GM23338 (cell line): ENCODE measurements at regions not wholly inside any gene's neighbourhood (a gene's known extent, or its start where the extent isn't known, plus 50 kb on each side); places are given as distances from the start of the nearest gene placed in this dataset.

Source experiments
- ATAC-seq: fragments of 200-7000 bp; cut with Tn5 transposase; 3 replicates; pipeline ENCODE4 v1.9.1; 2020
- DNase-seq: peaks from one replicate; pipeline ENCODE4 v3.0.0-alpha.2; 2015; ENCODE audit warnings: low spot score
- H2AFZ ChIP-seq: fragments of 200-600 bp; sonication (generic); 2 replicates; pipeline ENCODE4 v1.8.0; 2016; ENCODE audit warnings: antibody characterized with exemption, mild to moderate bottlenecking, moderate library complexity
- H3F3A ChIP-seq: fragments of 200-600 bp; sonication (generic); replicated peaks from 2 replicates; pipeline ENCODE4 v1.8.0; 2017; ENCODE audit warnings: antibody characterized with exemption, mixed run types, low read depth
- H3K27ac ChIP-seq: fragments of 200-600 bp; sonication (generic); 2 replicates; pipeline ENCODE4 v1.6.1; 2016; ENCODE audit warnings: low read depth
- H3K27me3 ChIP-seq: fragments of 200-600 bp; sonication (generic); 2 replicates; pipeline ENCODE4 v1.8.0; 2016; ENCODE audit warnings: mild to moderate bottlenecking, mixed run types, moderate library complexity; ENCODE audit not compliant: insufficient read depth
- H3K36me3 ChIP-seq: fragments of 200-600 bp; sonication (generic); 2 replicates; pipeline ENCODE4 v1.8.0; 2016; ENCODE audit warnings: mild to moderate bottlenecking; ENCODE audit not compliant: insufficient read depth
- H3K4me1 ChIP-seq: fragments of 200-600 bp; sonication (generic); 2 replicates; pipeline ENCODE4 v1.8.0; 2016; ENCODE audit warnings: mild to moderate bottlenecking, moderate library complexity; ENCODE audit not compliant: insufficient read depth
- H3K4me2 ChIP-seq: fragments of 200-600 bp; sonication (generic); 2 replicates; pipeline ENCODE4 v1.7.1; 2017; ENCODE audit warnings: mixed run types
- H3K4me3 ChIP-seq: fragments of 200-600 bp; sonication (generic); 2 replicates; pipeline ENCODE4 v1.6.1; 2016; ENCODE audit warnings: mixed run types
- H3K79me2 ChIP-seq: fragments of 200-600 bp; sonication (generic); replicated peaks from 2 replicates; pipeline ENCODE4 v1.8.0; 2017; ENCODE audit warnings: mild to moderate bottlenecking; ENCODE audit not compliant: insufficient read depth
- H3K9me2 ChIP-seq: fragments of 200-600 bp; sonication (generic); 2 replicates; pipeline ENCODE4 v1.8.0; 2017; ENCODE audit not compliant: insufficient read depth
- H4K20me1 ChIP-seq: fragments of 200-600 bp; sonication (generic); replicated peaks from 2 replicates; pipeline ENCODE4 v1.8.0; 2017; ENCODE audit warnings: mild to moderate bottlenecking; ENCODE audit not compliant: insufficient read depth
- H3K27ac Mint-ChIP-seq: 2 replicates; pipeline ENCODE4 v1.8.0; 2020; ENCODE audit warnings: inconsistent platforms, mild to moderate bottlenecking, moderate library complexity, mixed read lengths
- H3K27me3 Mint-ChIP-seq: 3 replicates; pipeline ENCODE4 v1.8.0; 2022; ENCODE audit warnings: low read depth, mild to moderate bottlenecking, moderate library complexity, mixed read lengths, inconsistent platforms; ENCODE audit not compliant: insufficient read depth, poor library complexity
- H3K36me3 Mint-ChIP-seq: 3 replicates; pipeline ENCODE4 v1.8.0; 2021; ENCODE audit warnings: low read depth, mild to moderate bottlenecking, inconsistent platforms, moderate library complexity, mixed read lengths
- H3K4me1 Mint-ChIP-seq: 3 replicates; pipeline ENCODE4 v1.8.0; 2020; ENCODE audit warnings: mild to moderate bottlenecking, inconsistent platforms, mixed read lengths
- H3K4me3 Mint-ChIP-seq: 3 replicates; pipeline ENCODE4 v1.8.0; 2021; ENCODE audit warnings: moderate library complexity, mild to moderate bottlenecking, inconsistent platforms, mixed read lengths
- H3K9me3 Mint-ChIP-seq: 3 replicates; pipeline ENCODE4 v1.8.0; 2020; ENCODE audit warnings: moderate library complexity, mild to moderate bottlenecking, inconsistent platforms, mixed read lengths
- CREB1 ChIP-seq: fragments of 250-450 bp; sonication (Bioruptor Pico); IDR thresholded peaks from 2 replicates; pipeline ENCODE4 v1.5.0; 2020; ENCODE audit warnings: low read depth, mild to moderate bottlenecking, moderate library complexity
- EZH2 ChIP-seq: fragments of 200-600 bp; sonication (generic); IDR thresholded peaks from one replicate; pipeline ENCODE4 v1.8.0; 2017; ENCODE audit warnings: antibody characterized with exemption, mild to moderate bottlenecking, low read depth; ENCODE audit not compliant: unreplicated experiment
- EZH2phosphoT487 ChIP-seq: fragments of 200-600 bp; sonication (generic); IDR thresholded peaks from one replicate; pipeline ENCODE4 v1.8.1; 2018; ENCODE audit warnings: antibody characterized with exemption; ENCODE audit not compliant: unreplicated experiment
- JUNB ChIP-seq: IDR thresholded peaks from one replicate; pipeline ENCODE4 v1.6.1; 2016; ENCODE audit warnings: antibody characterized with exemption; ENCODE audit not compliant: unreplicated experiment
- NANOG ChIP-seq: IDR thresholded peaks from 2 replicates; pipeline ENCODE4 v1.6.1; 2016; ENCODE audit warnings: antibody characterized with exemption, borderline replicate concordance
- POLR2AphosphoS5 ChIP-seq: IDR thresholded peaks from 2 replicates; pipeline ENCODE4 v1.6.1; 2016; ENCODE audit warnings: antibody characterized with exemption, low read depth
- STAT1 ChIP-seq: IDR thresholded peaks from one replicate; pipeline ENCODE4 v1.6.1; 2016; ENCODE audit warnings: antibody characterized with exemption; ENCODE audit not compliant: unreplicated experiment
- ZNF114 ChIP-seq: fragments of 250-450 bp; sonication (Bioruptor Pico); IDR thresholded peaks from 2 replicates; pipeline ENCODE4 v1.5.0; 2020; ENCODE audit warnings: mild to moderate bottlenecking, moderate library complexity
- ZNF331 ChIP-seq: fragments of 250-450 bp; sonication (Bioruptor Pico); IDR thresholded peaks from 2 replicates; pipeline ENCODE4 v1.5.0; 2020; ENCODE audit warnings: low read depth, mild to moderate bottlenecking, moderate library complexity
- TF ChIP-seq, protein P1 (sequence below): fragments of 250-450 bp; sonication (Bioruptor Pico); IDR thresholded peaks from 2 replicates; pipeline ENCODE4 v1.5.0; 2020; ENCODE audit warnings: mild to moderate bottlenecking, moderate library complexity
- TF ChIP-seq, protein P2 (sequence below), 2 experiments: fragments of 200-600 bp in 1 of 2; sonication (generic) in 1 of 2; conservative IDR thresholded peaks; 2 replicates each; pipeline versions ENCODE4 v1.5.1 to v1.6.1; 2016 to 2017; ENCODE audit warnings: antibody characterized with exemption in 2 of 2, low read depth in 2 of 2, mild to moderate bottlenecking in 2 of 2, moderate library complexity in 1 of 2
- TF ChIP-seq, protein P3 (sequence below): IDR thresholded peaks from one replicate; pipeline ENCODE4 v1.6.1; 2018; ENCODE audit warnings: antibody characterized with exemption; ENCODE audit not compliant: unreplicated experiment
- TF ChIP-seq, protein P4 (sequence below): IDR thresholded peaks from 2 replicates; pipeline ENCODE4 v1.6.1; 2016; ENCODE audit warnings: antibody characterized with exemption

DNA sequence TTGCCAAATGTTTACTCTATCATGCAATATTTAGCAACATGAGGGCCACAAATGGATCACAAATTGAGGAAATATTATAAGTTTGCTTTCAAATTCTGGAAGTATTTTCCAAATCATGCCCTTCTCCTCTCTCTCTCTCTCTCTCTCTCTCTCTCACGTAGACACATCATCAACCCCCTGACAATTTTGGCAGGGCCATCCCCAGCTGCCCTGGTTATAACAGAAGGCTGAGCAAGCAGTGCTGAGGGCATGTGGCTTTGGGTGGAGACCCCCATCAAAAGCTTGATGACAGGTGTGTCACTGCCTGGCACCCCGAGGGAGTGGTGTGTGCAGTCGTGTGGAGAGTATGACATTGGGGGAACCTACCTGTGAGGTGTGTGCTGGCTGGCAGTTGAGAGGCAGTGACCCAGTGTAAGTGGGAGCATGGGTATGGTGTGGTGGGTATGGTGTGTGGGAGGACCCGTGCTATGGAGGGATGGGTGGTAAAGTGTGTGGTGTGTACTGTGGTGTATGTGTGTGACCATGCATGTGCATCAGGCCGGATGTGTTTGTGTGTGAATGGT is 224.5 kb downstream of the TTC32 start:
- Histone ChIP-seq H3K4me2 (no peak overlapping the region), H4K20me1 (no peaks in the 10 kb centered on the region), H2AFZ (no peak overlapping the region), H3K79me2 (no peaks in the 10 kb centered on the region), H3K27ac (no peak overlapping the region), H3K36me3 (no peaks in the 10 kb centered on the region), H3K4me3 (no peak overlapping the region), H3K9me2 (peaks cover 11% of the 10 kb centered on the region), H3F3A (no peaks in the 10 kb centered on the region), H3K27me3 (no peaks in the 10 kb centered on the region), H3K4me1 (no peaks in the 10 kb centered on the region)
- Mint-ChIP-seq H3K9me3 (no peaks in the 10 kb centered on the region), H3K36me3 (no peaks in the 10 kb centered on the region), H3K4me3 (no peak overlapping the region), H3K27ac (no peak overlapping the region), H3K27me3 (peaks cover 5% of the 10 kb centered on the region), H3K4me1 (no peaks in the 10 kb centered on the region)
- TF ChIP-seq CREB1 (CRISPR knock-in tag) (no peak), EZH2 (no peak), ZNF331 (CRISPR knock-in tag) (no peak), NANOG (no peak), ZNF114 (no peak), POLR2AphosphoS5 (no peak), JUNB (no peak), STAT1 (no peak), EZH2phosphoT487 (no peak)
- TF ChIP-seq, protein P1, sequence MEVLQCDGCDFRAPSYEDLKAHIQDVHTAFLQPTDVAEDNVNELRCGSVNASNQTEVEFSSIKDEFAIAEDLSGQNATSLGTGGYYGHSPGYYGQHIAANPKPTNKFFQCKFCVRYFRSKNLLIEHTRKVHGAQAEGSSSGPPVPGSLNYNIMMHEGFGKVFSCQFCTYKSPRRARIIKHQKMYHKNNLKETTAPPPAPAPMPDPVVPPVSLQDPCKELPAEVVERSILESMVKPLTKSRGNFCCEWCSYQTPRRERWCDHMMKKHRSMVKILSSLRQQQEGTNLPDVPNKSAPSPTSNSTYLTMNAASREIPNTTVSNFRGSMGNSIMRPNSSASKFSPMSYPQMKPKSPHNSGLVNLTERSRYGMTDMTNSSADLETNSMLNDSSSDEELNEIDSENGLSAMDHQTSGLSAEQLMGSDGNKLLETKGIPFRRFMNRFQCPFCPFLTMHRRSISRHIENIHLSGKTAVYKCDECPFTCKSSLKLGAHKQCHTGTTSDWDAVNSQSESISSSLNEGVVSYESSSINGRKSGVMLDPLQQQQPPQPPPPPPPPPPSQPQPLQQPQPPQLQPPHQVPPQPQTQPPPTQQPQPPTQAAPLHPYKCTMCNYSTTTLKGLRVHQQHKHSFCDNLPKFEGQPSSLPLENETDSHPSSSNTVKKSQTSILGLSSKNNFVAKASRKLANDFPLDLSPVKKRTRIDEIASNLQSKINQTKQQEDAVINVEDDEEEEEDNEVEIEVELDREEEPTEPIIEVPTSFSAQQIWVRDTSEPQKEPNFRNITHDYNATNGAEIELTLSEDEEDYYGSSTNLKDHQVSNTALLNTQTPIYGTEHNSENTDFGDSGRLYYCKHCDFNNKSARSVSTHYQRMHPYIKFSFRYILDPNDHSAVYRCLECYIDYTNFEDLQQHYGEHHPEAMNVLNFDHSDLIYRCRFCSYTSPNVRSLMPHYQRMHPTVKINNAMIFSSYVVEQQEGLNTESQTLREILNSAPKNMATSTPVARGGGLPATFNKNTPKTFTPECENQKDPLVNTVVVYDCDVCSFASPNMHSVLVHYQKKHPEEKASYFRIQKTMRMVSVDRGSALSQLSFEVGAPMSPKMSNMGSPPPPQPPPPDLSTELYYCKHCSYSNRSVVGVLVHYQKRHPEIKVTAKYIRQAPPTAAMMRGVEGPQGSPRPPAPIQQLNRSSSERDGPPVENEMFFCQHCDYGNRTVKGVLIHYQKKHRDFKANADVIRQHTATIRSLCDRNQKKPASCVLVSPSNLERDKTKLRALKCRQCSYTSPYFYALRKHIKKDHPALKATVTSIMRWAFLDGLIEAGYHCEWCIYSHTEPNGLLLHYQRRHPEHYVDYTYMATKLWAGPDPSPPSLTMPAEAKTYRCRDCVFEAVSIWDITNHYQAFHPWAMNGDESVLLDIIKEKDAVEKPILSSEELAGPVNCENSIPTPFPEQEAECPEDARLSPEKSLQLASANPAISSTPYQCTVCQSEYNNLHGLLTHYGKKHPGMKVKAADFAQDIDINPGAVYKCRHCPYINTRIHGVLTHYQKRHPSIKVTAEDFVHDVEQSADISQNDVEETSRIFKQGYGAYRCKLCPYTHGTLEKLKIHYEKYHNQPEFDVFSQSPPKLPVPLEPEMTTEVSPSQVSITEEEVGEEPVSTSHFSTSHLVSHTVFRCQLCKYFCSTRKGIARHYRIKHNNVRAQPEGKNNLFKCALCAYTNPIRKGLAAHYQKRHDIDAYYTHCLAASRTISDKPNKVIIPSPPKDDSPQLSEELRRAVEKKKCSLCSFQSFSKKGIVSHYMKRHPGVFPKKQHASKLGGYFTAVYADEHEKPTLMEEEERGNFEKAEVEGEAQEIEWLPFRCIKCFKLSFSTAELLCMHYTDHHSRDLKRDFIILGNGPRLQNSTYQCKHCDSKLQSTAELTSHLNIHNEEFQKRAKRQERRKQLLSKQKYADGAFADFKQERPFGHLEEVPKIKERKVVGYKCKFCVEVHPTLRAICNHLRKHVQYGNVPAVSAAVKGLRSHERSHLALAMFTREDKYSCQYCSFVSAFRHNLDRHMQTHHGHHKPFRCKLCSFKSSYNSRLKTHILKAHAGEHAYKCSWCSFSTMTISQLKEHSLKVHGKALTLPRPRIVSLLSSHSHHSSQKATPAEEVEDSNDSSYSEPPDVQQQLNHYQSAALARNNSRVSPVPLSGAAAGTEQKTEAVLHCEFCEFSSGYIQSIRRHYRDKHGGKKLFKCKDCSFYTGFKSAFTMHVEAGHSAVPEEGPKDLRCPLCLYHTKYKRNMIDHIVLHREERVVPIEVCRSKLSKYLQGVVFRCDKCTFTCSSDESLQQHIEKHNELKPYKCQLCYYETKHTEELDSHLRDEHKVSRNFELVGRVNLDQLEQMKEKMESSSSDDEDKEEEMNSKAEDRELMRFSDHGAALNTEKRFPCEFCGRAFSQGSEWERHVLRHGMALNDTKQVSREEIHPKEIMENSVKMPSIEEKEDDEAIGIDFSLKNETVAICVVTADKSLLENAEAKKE (CRISPR knock-in tag): no peak
- TF ChIP-seq, protein P2, sequence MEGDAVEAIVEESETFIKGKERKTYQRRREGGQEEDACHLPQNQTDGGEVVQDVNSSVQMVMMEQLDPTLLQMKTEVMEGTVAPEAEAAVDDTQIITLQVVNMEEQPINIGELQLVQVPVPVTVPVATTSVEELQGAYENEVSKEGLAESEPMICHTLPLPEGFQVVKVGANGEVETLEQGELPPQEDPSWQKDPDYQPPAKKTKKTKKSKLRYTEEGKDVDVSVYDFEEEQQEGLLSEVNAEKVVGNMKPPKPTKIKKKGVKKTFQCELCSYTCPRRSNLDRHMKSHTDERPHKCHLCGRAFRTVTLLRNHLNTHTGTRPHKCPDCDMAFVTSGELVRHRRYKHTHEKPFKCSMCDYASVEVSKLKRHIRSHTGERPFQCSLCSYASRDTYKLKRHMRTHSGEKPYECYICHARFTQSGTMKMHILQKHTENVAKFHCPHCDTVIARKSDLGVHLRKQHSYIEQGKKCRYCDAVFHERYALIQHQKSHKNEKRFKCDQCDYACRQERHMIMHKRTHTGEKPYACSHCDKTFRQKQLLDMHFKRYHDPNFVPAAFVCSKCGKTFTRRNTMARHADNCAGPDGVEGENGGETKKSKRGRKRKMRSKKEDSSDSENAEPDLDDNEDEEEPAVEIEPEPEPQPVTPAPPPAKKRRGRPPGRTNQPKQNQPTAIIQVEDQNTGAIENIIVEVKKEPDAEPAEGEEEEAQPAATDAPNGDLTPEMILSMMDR (conservative IDR thresholded peaks at IDR 0.05; ENCODE audit: low read depth in 2 of 2): no peak
- TF ChIP-seq, protein P3, sequence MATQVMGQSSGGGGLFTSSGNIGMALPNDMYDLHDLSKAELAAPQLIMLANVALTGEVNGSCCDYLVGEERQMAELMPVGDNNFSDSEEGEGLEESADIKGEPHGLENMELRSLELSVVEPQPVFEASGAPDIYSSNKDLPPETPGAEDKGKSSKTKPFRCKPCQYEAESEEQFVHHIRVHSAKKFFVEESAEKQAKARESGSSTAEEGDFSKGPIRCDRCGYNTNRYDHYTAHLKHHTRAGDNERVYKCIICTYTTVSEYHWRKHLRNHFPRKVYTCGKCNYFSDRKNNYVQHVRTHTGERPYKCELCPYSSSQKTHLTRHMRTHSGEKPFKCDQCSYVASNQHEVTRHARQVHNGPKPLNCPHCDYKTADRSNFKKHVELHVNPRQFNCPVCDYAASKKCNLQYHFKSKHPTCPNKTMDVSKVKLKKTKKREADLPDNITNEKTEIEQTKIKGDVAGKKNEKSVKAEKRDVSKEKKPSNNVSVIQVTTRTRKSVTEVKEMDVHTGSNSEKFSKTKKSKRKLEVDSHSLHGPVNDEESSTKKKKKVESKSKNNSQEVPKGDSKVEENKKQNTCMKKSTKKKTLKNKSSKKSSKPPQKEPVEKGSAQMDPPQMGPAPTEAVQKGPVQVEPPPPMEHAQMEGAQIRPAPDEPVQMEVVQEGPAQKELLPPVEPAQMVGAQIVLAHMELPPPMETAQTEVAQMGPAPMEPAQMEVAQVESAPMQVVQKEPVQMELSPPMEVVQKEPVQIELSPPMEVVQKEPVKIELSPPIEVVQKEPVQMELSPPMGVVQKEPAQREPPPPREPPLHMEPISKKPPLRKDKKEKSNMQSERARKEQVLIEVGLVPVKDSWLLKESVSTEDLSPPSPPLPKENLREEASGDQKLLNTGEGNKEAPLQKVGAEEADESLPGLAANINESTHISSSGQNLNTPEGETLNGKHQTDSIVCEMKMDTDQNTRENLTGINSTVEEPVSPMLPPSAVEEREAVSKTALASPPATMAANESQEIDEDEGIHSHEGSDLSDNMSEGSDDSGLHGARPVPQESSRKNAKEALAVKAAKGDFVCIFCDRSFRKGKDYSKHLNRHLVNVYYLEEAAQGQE: no peak
- TF ChIP-seq, protein P4, sequence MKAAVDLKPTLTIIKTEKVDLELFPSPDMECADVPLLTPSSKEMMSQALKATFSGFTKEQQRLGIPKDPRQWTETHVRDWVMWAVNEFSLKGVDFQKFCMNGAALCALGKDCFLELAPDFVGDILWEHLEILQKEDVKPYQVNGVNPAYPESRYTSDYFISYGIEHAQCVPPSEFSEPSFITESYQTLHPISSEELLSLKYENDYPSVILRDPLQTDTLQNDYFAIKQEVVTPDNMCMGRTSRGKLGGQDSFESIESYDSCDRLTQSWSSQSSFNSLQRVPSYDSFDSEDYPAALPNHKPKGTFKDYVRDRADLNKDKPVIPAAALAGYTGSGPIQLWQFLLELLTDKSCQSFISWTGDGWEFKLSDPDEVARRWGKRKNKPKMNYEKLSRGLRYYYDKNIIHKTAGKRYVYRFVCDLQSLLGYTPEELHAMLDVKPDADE: no peak
- DNase-seq (no peak), ATAC-seq (no peak)
